Brain microvascular endothelial cell (primary cell): ENCODE measurements at regions not wholly inside any gene's neighbourhood (a gene's known extent, or its start where the extent isn't known, plus 50 kb on each side); places are given as distances from the start of the nearest gene placed in this dataset.

ENCODE experiments used
- DNase-seq: peaks from one replicate; pipeline ENCODE4 v3.0.0-alpha.2; 2020
- H3K27ac ChIP-seq: fragments of 250-450 bp; sonication (Bioruptor Pico); 2 replicates; pipeline ENCODE4 v1.5.1; 2020; ENCODE audit warnings: mild to moderate bottlenecking, moderate library complexity
- H3K27me3 ChIP-seq: fragments of 250-450 bp; sonication (Bioruptor Pico); replicated peaks from 2 replicates; pipeline ENCODE4 v1.5.1; 2020; ENCODE audit warnings: mild to moderate bottlenecking
- H3K36me3 ChIP-seq: fragments of 250-450 bp; sonication (Bioruptor Pico); replicated peaks from 2 replicates; pipeline ENCODE4 v1.5.1; 2020; ENCODE audit warnings: mild to moderate bottlenecking
- H3K4me3 ChIP-seq: 2 replicates; pipeline ENCODE4 v1.5.1; 2011; ENCODE audit warnings: low read depth, mild to moderate bottlenecking, control low read depth, low read length, moderate library complexity
- CTCF ChIP-seq: IDR thresholded peaks from 2 replicates; pipeline ENCODE4 v1.5.1; 2011; ENCODE audit warnings: low read depth, mild to moderate bottlenecking, moderate library complexity, low read length, control low read depth, inconsistent platforms; ENCODE audit errors: missing control alignments
- in situ Hi-C: cut with HindIII; loops from 2 replicates; pipeline ENCODE4 v1.10.0; 2017; ENCODE audit warnings: low sequenced_read_pairs, low pct_ligation_motif_present

- Histone ChIP-seq H3K27ac (no peak overlapping the region), H3K27me3 (no peaks in the 10 kb centered on the region), H3K4me3 (no peak overlapping the region), H3K36me3 (no peaks in the 10 kb centered on the region)
- in situ Hi-C loops = no loop called here
- DNase-seq = no peak
- TF ChIP-seq CTCF = no peak
Observed at GRCh38 chr11:95306801-95307200, 75.8 kb upstream of the SESN3 start.

GRCh38 chr11:95306123-95306522, 75.1 kb upstream of the SESN3 start:
- no peak overlapping the region for H3K4me3 ChIP-seq
- no peak for TF ChIP-seq CTCF
- H3K27me3 ChIP-seq = no peaks in the 10 kb centered on the region
- H3K36me3 ChIP-seq = no peaks in the 10 kb centered on the region
- in situ Hi-C loops = no loop called here
- DNase-seq = no peak
- H3K27ac ChIP-seq = no peak overlapping the region

GRCh38 chr11:95305705-95306104, 74.7 kb upstream of the SESN3 start:
- DNase-seq = no peak

GRCh38 chr11:95304777-95305176, 73.8 kb upstream of the SESN3 start:
- no peaks in the 10 kb centered on the region for H3K36me3 ChIP-seq
- in situ Hi-C loops = no loop called here

More at GRCh38 chr11:95305705-95306104, 74.7 kb upstream of the SESN3 start:
- Histone ChIP-seq H3K4me3 (no peak overlapping the region), H3K36me3 (no peaks in the 10 kb centered on the region), H3K27ac (no peak overlapping the region), H3K27me3 (no peaks in the 10 kb centered on the region)
- no peak for TF ChIP-seq CTCF
- in situ Hi-C loops = no loop called here

GRCh38 chr11:95302211-95302610, 71.2 kb upstream of the SESN3 start:
- in situ Hi-C loops = no loop called here
- Histone ChIP-seq H3K4me3 (no peak overlapping the region), H3K27me3 (no peaks in the 10 kb centered on the region), H3K27ac (no peak overlapping the region), H3K36me3 (no peaks in the 10 kb centered on the region)
- TF ChIP-seq CTCF = no peak
- DNase-seq = no peak

More at GRCh38 chr11:95304777-95305176, 73.8 kb upstream of the SESN3 start:
- Histone ChIP-seq H3K27me3 (no peaks in the 10 kb centered on the region), H3K27ac (no peak overlapping the region), H3K4me3 (no peak overlapping the region)
- no peak for DNase-seq
- TF ChIP-seq CTCF = no peak

- Histone ChIP-seq H3K27ac (no peak overlapping the region), H3K27me3 (no peaks in the 10 kb centered on the region), H3K4me3 (no peak overlapping the region), H3K36me3 (no peaks in the 10 kb centered on the region)
- TF ChIP-seq CTCF = no peak
- in situ Hi-C loops = no loop called here
- no peak for DNase-seq
Observed at GRCh38 chr11:95301474-95301873, 70.5 kb upstream of the SESN3 start.
